Vagina (tissue), 2 donors: ENCODE measurements at regions not wholly inside any gene's neighbourhood (a gene's known extent, or its start where the extent isn't known, plus 50 kb on each side); places are given as distances from the start of the nearest gene placed in this dataset.

Source experiments
- CTCF ChIP-seq, 3 experiments: fragments of 450-650 bp in 2 of 3; fragments of 200-600 bp in 1 of 3; sonication (generic) in 1 of 3; IDR thresholded peaks; one replicate each; pipeline ENCODE4 v1.5.1; 2017 to 2019; ENCODE audit warnings: antibody characterized with exemption in 3 of 3, mild to moderate bottlenecking in 2 of 3, moderate library complexity in 2 of 3
- POLR2A ChIP-seq, 2 donors: fragments of 450-650 bp; IDR thresholded peaks; one replicate each; pipeline ENCODE4 v1.6.1; 2017; ENCODE audit warnings: antibody characterized with exemption in 2 of 2, mild to moderate bottlenecking in 2 of 2, moderate library complexity in 2 of 2

- no peak for TF ChIP-seq CTCF (IDR thresholded peaks at IDR 0.05)
- no peak for TF ChIP-seq POLR2A (IDR thresholded peaks at IDR 0.05)
Observed at GRCh38 chr13:22138947-22139346, 468.1 kb downstream of the FGF9 start.
